HPDE6-E6E7 (cell line): ENCODE measurements at regions not wholly inside any gene's neighbourhood (a gene's known extent, or its start where the extent isn't known, plus 50 kb on each side); places are given as distances from the start of the nearest gene placed in this dataset.
A peak's percentile ranks its signal among the peaks of the same experiment; 100 is the strongest.

ENCODE experiments used
- DNase-seq: peaks from one replicate; pipeline ENCODE4 v3.0.0; 2011; ENCODE audit warnings: missing footprints; ENCODE audit errors: extremely low spot score

DNA sequence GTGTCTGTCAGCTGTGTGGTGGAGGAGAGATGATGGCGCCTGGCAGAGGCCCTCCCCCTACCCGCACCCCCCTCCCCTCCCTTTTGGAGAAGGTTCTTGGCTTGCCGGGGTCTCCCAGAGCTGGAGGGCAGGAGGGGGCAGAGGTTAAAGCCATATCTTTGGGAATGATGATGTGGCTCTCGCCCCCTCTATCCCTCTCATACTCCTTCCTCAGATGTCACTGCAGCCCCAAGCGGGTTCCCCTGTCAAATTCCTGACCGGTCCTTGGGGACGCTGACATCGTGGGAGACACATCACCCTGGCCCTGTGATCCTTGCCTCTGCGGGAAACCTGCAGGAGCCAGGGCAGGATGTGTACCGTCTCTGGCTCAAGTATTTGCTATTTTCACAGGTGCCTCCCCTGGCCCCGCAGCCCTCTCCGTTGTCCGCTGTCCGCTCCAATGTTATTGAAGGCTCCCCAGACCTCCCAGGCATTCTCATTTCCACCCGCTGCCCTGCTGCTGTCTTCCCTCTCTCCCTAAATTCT is 109.5 kb downstream of the FOXD1 start:
- DNase-seq: no peak

DNA sequence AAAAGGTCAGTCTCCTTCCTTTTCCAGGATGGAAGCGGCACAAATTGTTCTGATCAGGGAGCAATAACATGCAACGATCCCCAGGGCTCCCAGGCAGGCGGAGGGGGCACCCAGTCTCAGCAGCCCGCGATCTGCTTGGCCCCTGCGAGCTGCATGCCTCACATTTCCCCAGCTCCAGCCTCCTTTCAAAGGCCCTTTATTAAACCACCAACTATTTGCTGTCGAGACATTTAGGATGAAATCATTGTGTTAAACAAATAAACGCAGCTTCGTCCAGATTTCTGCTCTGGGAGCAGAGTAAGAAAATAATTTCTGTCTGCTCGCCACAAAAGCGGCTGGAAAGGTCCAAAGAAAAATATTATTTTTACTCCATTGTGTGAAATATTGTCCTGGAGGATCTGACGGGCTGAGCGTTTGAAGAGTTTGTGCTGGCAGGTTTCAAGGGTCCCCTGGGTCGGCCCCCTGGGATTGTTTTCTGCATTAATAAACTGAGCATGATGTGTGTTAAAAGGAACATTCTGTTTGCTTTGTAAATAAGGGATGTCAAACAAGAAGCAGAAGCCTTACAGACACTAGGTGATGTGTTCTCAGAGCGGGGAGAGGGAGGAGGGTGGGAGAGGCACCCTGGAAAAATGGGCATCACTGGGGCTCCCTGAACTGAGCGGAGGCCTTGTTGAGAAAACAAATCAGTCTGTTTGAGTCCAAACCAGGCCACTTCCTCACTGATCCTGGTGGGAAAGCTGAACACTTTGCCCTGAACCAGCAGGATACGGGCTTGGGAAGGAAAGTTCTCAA is 110.1 kb downstream of the FOXD1 start:
- DNase-seq: no peak

DNA sequence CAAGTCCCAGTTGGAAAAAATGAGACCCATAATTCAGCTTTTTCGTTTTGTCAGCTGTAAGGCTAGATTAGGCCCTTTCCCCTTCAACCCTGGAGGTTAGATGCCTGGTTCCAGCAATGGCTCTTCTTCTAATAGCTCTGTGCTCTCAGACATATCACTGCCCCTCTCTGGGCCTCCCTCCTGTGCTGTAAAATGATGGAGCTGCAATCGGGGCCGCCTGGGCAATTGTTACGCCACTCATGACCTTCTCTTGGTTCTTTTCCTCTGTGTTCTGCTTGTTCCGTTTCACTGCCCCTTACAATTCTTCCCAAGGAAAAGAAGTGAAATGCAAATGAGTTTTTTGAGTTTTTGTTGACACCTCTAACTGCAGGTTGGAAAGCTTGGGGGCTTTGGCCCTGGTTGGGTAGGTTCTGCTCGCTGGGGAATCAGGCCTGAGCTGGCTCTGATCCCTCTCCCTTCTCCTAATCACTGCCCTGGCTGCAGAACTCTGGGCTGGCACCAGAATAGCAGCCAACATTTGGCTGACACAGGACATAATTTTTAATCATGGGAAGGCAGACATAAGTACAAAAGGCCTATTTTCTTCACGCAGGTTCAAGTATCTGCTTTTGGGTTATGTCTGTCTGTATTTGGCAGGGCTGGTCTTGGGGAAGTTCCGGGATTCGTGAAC is 110.9 kb downstream of the FOXD1 start:
- DNase-seq: no peak

DNA sequence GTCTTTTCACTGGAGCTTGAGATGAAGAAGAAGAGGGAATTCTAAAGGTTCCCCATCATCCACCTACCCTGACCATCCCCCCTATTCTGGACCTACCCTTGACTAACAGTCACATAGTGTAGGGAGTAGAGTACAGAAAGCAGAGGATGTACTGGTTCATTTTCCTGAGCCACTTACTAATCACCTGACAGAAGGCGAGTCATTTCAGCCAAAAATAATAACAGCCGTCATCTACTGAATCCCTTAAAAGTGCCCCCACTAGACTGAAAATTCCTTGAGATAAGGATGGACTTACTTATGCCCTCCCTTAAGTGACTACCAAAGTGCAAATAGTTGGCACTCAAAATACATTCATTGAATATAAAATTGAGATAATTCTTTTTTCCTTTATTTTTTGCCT is 112.2 kb downstream of the FOXD1 start:
- no peak for DNase-seq

DNA sequence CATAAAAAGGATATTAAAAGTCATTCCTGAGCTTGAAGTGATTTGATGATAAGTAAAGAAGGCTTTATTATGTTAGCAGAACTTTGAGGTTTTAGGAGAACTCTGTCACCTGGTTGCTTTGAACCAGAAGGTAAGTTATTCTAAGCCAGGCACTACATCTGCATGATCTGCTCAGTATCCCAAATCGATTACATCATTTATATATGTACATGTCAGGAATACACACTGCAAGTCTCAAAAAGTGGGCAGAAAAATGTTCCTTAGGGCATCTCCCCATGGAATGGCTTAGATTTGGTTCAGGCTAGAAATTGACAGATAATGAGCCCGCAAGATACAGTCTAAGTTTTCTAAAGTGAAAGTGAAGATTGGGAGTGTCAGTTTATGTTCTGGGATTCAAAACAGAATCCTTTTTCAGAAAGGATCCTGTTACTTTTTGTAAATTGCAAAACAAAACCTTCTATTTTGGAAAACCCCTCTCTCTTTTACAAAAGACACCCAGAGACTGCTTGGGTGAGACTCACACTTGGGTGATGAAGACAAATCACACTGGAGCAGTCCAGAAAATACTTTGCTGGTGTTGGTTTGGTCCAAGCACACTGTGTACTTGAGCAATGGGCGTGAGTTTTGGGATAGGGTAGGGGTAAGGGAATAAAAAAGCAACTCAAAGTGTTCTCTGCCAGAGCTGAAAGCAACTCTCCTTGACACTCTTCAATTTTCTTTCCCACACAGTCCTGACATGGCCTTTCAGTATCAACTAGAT is 114.5 kb downstream of the FOXD1 start:
- DNase-seq: no peak

DNA sequence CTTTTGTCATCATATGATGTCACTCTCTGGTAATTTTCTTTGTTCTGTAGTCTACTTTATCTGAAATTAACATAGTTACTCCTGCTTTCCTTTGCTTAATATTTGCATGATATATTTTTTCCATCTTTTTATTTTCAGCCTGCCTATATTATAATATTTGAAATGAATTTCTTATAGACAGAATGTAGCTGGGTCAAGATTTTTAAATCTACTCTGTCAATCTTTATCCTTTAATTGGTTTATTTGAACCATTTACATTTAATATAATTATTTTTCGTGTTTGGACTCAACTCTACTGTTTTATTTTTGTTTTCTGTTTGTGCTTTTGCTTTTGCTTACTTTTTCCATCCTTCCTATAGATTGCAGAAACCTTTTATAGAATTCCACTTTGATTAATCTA is 118.0 kb downstream of the FOXD1 start:
- no peak for DNase-seq

DNA sequence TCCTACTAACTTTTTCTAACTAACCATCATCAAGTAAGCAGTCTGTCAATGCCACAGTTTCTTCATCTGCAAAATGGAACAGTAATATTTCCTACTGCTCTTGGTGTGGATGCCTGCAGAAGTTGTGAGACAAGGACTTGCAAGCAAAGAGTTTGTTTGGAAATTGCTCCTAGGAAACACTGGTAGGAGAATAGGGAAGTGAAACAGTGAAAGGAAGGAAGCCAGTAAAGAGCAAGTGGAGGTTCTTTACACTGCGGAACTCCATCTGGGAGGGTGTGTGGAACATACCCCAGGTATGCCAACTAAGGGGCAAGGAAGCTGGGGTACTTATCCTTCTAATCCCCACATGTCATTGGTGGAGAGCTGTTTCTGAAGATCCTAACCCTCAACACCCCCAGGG is 119.9 kb downstream of the FOXD1 start:
- no peak for DNase-seq

DNA sequence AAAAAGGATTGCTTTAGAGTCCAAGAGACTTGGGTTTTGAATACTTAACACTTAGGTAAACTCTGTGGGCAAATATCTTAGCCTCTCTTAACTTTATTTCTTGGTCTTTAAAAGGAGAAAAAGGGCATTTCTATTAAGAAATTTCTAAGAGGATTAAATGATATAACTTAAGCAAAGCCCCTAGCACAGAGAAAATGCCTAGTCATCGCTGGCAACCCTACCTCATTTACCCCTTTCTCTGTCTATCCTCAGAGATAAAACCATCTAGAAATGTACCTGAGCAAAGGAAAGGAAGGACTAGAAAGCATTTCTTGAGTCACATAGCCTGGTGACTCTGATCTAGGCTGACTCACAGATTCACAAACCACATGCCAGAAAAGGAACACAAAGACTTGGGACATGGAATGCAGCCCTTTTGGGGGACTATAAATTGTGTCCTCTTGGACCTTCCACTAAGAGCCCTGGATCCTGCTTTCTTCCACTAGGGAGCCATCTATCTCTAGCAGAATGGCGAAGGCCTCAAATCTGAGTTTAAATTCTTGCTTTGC is 120.6 kb downstream of the FOXD1 start:
- DNase-seq: peak; percentile 17

DNA sequence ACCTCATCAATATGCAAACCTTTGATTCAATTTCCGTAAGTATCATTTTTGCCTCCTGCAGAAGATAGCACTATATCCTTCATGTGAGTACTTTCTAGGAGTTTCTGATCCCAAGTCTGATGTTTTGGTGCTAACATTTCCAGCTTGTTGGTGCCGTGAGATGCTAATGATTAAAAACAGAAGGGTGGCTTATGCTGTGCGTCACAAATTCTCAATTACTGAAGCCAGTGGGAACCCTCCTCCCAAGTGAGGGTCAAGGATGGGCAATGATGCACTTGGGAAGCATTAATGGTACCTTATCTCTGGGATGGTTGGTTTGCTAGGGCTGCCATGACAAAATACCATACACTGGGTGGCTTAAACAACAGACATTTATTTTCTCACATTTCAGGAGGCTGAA is 123.0 kb downstream of the FOXD1 start:
- DNase-seq: no peak

DNA sequence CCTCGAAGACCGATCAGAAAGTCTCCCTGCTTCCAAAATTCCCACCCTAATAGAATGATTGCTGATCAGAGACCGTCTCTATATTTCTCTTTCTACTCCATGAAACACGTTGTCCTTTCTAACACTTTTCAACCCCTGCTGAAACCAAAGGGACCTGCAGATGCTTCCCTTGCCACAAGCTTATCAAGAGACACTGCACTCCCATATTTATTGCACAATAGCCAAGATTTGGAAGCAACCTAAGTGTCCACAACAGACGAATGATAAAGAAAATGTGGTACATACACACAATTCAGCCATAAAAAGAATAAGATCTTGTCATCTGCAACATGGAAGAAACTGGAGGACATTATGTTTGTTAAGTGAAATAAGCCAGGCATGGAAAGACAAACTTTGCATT is 125.1 kb downstream of the FOXD1 start:
- no peak for DNase-seq

DNA sequence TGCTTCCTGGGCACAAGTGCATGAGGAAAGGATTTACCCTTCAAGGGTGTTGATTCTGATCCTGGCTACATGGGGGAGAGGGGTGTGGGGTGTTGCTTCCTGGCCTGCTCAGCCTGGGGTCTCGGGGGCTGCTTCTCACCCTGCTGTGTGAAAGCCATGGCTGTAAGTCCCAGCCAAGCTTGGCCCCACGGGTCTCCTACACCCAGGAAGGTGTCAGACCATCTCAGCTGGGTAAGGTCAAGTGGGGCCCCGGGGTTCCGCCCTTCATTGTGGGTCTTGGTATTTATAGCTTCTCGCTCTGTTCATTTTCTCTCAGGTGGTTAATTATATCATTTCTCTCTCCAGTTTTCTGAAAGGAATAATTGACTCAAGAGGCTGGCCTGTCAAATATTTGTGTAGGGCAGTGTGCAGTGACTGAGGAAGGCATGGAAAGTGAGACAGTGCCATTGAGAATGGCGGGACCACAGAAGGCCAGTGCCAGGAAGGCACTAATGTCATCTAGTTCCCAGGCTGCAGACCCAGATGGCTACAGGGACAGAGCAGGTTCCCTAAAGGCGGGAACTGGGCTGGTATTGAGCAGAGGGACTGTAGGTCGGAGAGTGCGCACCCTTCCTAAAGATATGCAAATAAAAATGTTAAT is 126.0 kb downstream of the FOXD1 start:
- no peak for DNase-seq

DNA sequence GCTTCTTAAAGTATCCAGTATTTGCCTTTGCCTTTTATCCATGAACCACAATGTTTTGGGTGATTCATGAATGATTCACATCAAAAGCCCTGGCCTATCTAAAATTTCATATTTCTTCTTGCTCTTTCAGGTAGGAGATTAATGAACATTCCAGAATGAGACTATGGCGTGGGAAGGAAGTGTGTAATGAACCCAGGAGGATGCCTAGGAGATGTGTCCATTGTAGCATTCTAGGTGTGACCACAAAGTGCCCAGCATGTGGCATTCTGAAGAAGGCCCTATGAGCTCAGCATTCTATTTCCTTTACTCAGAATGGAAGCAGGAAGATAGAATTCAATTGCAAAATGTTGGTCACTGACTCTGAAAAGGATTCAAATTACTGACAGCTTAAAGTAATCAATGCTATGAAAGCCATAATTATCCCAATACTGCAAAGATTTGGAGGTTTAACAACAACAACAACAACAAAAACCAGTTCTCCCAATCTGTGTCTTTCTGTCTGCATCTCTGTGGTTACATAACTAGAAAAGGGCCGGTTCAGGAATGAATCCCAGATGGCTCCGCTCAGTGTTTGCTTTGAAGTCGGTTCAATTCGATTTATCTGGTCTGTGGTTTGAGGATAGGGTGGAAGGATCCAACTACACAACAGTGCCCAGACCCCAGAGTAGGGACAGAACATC is 126.7 kb downstream of the FOXD1 start:
- peak; percentile 95 for DNase-seq

DNA sequence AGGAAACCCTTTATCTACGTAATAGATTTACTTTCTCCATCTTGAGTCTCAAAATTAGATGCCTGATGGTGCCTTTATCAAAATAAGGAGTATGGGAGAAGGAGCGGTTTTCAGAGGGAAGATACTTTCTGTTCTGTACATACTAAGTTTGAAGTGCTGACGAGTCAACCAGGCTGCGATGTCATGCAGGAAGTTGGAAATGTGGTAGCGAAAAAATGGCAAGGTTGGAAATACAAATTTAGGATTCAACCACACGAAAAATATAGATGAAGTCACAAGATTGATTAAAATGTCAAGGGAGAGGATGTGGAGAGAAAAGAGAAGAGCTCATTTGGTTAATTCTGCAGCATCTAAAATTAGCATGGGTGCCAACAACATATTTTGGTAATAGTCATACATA is 129.5 kb downstream of the FOXD1 start:
- DNase-seq: no peak

DNA sequence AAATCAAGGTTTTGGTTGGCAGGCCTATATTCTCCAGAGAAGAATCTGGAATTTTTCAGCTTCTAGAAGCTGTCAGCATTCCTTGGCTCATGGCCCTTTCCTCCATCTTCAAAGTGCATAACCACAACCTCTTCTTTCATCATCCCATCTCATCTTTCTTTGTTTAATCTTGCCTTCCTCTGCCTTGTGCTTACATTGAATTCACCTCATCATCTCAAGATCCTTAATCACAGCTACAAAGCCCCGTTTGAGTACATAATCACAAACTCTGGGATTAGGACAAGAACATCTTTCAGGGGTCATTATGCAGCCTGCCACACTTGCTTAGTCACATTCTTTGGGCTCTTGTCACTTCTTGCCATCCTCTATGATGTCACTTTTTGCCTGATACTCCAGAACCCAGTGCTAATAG is 130.3 kb downstream of the FOXD1 start:
- DNase-seq: no peak

DNA sequence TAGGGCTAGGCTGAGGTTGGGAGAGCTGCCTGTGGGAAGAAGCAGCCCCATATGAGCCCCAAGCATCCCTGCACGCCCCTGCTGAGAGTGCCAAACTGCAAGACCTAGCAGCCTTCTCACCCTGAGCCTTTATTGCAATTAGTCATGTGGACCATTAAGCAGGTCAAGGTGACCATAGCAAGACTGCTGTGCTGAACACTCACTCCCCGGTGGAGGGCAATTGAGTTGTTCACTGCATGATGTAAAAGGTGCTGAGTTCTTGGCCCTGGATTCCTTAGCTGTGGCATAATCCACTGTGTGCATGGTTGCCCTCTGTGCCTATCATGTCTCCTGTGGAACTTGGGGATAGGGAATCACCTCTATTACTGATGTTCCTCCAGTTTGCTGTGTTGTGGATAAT is 131.1 kb downstream of the FOXD1 start:
- no peak for DNase-seq

DNA sequence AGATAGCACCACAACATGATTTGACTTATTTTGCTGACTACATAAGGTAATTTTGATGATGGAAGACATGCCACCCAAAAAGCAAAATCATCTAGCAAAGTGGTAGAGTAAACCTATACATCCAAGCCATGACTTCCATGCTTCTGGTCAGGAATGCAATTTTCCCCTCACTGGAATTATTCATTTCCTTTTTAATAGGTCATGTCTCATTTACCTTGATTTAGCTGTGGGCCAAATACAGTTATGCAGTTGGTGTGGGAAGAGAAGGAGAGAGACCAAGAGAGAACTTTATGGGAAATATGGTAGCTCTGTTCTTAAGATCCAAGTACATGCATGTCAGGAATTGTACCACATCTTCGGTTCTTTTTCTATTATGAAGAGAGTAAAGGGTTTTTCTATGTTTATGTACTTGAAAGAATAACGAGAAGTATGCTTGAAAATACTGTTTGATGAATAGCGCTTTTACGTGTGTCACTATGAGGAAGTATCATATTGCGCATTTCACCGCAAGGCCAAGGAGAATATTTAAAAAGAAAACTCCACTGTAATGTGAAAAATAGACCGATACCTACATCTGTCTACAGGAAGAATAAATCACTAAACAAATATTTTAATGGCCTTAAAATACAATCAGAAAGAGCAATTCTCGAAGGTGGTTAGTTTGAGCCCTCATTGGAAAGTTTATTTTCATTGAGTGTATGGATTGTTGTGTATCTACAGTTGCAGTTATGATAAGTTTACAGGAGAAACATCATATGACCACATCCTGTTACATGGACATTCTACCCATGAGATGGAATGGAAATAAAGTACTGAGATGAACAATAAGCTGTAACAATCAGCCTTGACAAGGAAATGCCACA is 134.0 kb downstream of the FOXD1 start:
- no peak for DNase-seq

DNA sequence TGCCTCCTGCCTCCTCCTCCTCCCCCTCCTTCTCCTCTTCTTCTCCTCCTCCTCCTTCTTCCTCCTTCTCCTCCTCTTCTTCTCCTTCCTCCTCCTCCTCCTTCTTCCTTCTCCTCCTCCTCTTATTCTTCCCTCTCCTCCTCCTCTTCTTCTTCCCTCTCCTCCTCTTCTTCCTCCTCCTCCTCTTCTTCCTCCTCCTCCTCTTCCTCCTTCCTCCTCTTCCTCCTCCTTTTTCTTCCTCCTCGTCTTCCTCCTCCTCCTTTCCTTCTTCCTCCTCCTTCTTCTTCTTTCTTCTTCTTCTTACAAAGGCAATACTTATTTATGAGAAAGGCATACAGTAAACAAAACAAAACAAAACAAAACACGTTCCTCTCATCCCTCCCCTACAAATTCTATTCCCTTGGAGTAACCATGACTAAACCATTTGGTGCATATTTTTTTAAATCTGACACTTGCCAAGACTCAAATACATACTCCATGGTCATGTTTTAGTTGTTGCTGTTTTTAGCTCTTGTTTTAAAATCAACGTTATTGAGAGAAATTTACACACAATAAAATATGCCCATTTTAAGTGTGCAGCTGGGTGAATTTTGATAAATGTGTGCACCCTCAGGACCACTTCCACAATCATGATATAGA is 135.6 kb downstream of the FOXD1 start:
- DNase-seq: no peak

DNA sequence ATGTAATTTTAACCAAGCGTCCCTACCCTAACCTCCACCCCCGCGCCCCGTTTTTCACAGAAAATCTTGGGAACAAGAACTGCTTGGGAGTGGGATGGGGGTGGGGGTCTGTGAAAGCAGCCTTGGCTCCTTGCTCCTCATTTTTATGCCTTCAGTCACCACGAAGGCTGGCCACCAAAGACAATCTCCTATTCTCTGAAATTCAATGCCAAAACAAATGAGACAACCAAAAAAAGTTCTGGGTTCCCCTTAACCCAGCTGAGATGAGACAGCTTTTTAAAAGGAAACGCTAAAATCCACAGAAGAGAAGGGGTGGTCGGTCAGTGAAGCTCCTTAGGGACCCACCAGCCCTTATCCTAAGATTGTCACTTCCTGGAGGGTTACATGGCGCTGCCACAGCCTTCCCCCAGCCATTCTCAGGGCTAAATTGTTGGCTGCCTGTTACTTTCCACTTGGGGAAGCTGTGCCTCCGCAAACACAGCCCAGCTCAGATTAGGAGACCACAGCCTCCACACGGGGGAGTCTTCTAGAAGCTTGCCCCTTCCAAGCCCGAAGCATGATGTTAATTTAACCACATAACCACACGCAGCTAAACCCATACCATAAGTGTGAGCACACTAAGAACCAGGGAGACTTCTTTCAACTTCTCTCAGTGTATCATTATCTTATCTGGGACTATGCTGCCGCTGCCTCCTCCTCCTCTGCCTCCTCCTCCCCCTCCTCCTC is 136.3 kb downstream of the FOXD1 start:
- DNase-seq: no peak
